Gastrocnemius medialis (tissue), 4 donors: ENCODE measurements at regions not wholly inside any gene's neighbourhood (a gene's known extent, or its start where the extent isn't known, plus 50 kb on each side); places are given as distances from the start of the nearest gene placed in this dataset.

Source experiments
- POLR2A ChIP-seq, 2 donors: fragments of 450-650 bp; IDR thresholded peaks; one replicate each; pipeline ENCODE4 v1.6.1; 2017; ENCODE audit warnings: antibody characterized with exemption in 2 of 2, mild to moderate bottlenecking in 2 of 2, moderate library complexity in 2 of 2
- TF ChIP-seq, protein P1 (sequence below), 5 experiments: fragments of 450-650 bp in 3 of 5; fragments of 200-600 bp in 2 of 5; sonication (generic) in 2 of 5; IDR thresholded peaks in 4 of 5; conservative IDR thresholded peaks in 1 of 5; 1 replicate in 4 of 5; 2 replicates in 1 of 5; pipeline ENCODE4 v1.5.1; 2016 to 2019; ENCODE audit warnings: antibody characterized with exemption in 5 of 5, mild to moderate bottlenecking in 3 of 5, moderate library complexity in 3 of 5

DNA sequence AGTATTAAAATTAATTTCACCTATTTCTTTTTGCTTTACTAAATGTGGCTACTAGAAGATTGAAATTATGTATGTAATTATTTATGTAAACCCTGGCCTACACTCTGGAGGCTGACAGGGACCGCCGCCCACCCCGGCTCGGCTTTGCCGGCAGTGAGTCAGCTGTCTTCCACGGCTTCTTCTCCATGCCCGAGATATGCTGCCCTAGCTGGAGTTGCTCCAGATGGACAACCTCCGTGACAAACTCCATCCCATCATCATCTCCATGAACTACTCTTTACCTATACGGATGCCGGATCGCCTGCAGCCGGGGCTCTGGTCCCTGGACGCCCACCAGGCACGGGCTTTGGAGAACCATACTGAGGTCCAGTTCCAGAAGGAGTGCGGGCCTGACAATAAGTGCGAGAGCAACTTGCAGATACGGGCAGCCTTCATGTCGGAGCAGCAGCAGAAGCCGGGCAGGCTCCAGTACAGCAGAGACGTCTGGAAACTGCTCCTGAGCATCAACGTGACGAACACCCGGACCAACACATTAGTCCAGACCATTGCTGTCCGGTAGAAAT lies 86.9 kb upstream of the NID2 start:
- TF ChIP-seq, protein P1, sequence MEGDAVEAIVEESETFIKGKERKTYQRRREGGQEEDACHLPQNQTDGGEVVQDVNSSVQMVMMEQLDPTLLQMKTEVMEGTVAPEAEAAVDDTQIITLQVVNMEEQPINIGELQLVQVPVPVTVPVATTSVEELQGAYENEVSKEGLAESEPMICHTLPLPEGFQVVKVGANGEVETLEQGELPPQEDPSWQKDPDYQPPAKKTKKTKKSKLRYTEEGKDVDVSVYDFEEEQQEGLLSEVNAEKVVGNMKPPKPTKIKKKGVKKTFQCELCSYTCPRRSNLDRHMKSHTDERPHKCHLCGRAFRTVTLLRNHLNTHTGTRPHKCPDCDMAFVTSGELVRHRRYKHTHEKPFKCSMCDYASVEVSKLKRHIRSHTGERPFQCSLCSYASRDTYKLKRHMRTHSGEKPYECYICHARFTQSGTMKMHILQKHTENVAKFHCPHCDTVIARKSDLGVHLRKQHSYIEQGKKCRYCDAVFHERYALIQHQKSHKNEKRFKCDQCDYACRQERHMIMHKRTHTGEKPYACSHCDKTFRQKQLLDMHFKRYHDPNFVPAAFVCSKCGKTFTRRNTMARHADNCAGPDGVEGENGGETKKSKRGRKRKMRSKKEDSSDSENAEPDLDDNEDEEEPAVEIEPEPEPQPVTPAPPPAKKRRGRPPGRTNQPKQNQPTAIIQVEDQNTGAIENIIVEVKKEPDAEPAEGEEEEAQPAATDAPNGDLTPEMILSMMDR (IDR thresholded peaks at IDR 0.05 in 4 of 5, conservative IDR thresholded peaks at IDR 0.05 in 1 of 5), result no peak
- no peak for TF ChIP-seq POLR2A (IDR thresholded peaks at IDR 0.05)
